Fibroblast of lung (primary cell): ENCODE measurements at regions not wholly inside any gene's neighbourhood (a gene's known extent, or its start where the extent isn't known, plus 50 kb on each side); places are given as distances from the start of the nearest gene placed in this dataset.

Experiments used
- CTCF ChIP-seq, 2 donors: IDR thresholded peaks in 1 of 2; conservative IDR thresholded peaks in 1 of 2; 1 replicate in 1 of 2; 2 replicates in 1 of 2; pipeline ENCODE4 v1.5.1; 2011 to 2012; ENCODE audit warnings: low read length in 2 of 2, control low read depth in 1 of 2, inconsistent platforms in 1 of 2, low read depth in 1 of 2, mild to moderate bottlenecking in 1 of 2
- EZH2 ChIP-seq: IDR thresholded peaks from 2 replicates; pipeline ENCODE4 v1.5.1; 2012; ENCODE audit warnings: low read length, control low read depth, mild to moderate bottlenecking; ENCODE audit errors: missing control alignments

- no peak for TF ChIP-seq CTCF (conservative IDR thresholded peaks at IDR 0.05 in 1 of 2, IDR thresholded peaks at IDR 0.05 in 1 of 2; ENCODE audit: low read depth in 1 of 2, low read length in 2 of 2)
- TF ChIP-seq EZH2, result no peak
Observed at GRCh38 chr1:79478728-79479373, 472.3 kb upstream of the ADGRL4 start.
